HTR-8/SVneo (cell line): ENCODE measurements at regions not wholly inside any gene's neighbourhood (a gene's known extent, or its start where the extent isn't known, plus 50 kb on each side); places are given as distances from the start of the nearest gene placed in this dataset.
"Not testable (repeated sequence)": the region's sequence is repeated elsewhere in the genome, so short reads cannot be mapped to it uniquely, and the experiment has no call there.

Source experiments
- DNase-seq: peaks from one replicate; pipeline ENCODE4 v3.0.0; 2011; ENCODE audit warnings: low spot score, mixed read lengths; ENCODE audit not compliant: insufficient read length
- FAIRE-seq: peaks from 2 replicates; lab custom pipeline; 2011; peaks lifted over from hg19 to GRCh38; lab: Jason Lieb, UNC

DNA sequence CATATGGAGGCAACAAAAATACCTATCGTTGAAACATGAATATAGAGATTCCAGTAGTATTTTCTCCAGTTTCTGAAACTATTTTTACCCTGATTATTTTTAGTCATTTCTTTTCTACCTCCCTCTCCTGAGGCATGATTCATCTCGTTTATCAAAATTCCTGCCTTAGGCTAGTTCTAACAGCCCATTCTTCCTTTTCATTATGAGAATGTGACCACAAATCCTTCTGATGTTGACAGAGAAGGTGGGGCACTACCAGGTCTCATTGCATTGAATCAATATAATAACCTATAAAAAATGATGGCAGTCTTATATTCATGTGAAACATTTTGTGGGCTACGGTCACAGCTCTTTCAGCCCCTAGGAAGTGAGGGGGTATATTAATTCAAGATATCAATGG, 406.5 kb upstream of the UBE2E3 start:
- DNase-seq, result peak; percentile 15
- no peak for FAIRE-seq

GRCh38 chr2:180572346-180572745, 408.1 kb upstream of the UBE2E3 start:
- DNase-seq (no peak), FAIRE-seq (no peak)

GRCh38 chr2:180571559-180571958, 408.8 kb upstream of the UBE2E3 start:
- no peak for DNase-seq
- no peak for FAIRE-seq

GRCh38 chr2:180570864-180571263, 409.5 kb upstream of the UBE2E3 start:
- FAIRE-seq (no peak), DNase-seq (no peak)

DNA sequence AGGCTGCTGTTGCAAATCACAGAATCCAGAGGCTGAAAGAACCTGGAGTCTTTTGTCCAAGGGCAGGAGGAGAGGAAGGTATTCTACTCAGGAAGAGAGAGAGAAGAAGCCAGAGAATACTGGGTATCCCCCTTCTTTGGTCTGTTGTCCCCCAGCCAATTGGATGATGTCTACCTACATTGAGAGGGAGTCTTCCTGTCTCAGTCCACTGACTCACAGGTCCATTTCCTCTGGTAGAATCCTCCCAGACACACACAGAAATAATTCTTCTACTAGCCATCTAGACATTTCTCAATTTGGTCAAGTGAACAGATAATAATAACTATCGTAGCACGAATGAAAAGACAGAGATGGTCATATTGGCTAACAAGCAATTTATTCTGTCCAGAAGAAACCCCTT, 416.4 kb upstream of the UBE2E3 start:
- DNase-seq (no peak), FAIRE-seq (no peak)

GRCh38 chr2:180562378-180562777, 418.0 kb upstream of the UBE2E3 start:
- DNase-seq (no peak), FAIRE-seq (no peak)

GRCh38 chr2:180559771-180560170, 420.6 kb upstream of the UBE2E3 start:
- DNase-seq (no peak), FAIRE-seq (no peak)

DNA sequence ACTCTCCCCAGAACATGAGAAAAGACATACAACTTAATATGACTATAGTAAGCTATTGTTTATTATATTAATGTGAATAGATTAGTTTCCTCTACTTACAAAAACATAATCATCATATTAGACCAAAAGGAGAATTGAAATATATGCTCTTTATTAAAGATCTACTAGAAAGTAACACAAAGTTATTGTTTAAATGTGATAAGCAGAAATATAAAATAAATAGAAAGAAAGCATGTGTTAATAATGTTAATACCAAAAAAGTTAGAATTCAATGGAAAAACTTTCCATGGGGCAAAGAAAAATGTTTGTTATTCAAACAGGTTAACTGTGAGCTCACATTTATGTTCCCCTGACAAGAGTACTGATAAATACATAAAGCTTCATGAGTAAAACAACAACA, 421.4 kb upstream of the UBE2E3 start:
- DNase-seq (no peak), FAIRE-seq (no peak)

- DNase-seq (no peak), FAIRE-seq (no peak)
Observed at GRCh38 chr2:180555391-180555965, 424.9 kb upstream of the UBE2E3 start.

GRCh38 chr2:180554330-180554729, 426.1 kb upstream of the UBE2E3 start:
- no peak for DNase-seq
- no peak for FAIRE-seq

GRCh38 chr2:180553094-180553715, 427.2 kb upstream of the UBE2E3 start:
- FAIRE-seq, result no peak
- no peak for DNase-seq

DNA sequence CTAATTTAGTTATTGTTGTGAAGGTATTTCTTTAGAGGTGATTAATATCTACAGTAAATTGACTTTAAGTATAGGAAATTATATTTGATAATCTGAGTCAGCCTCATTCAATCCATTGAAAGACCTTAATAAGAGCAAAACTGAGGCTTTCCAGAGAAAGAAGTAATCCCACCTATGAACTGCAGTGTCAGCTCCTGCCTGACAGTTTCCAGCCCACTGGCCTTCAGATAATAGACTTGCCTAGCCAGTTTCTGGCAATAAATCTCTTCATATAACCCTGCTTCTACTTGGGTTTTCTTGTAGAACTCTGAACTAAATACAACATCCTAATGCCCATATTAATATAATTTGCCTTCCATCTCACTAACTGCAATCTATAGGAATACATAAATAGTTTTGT, 437.9 kb upstream of the UBE2E3 start:
- DNase-seq (no peak), FAIRE-seq (no peak)

DNA sequence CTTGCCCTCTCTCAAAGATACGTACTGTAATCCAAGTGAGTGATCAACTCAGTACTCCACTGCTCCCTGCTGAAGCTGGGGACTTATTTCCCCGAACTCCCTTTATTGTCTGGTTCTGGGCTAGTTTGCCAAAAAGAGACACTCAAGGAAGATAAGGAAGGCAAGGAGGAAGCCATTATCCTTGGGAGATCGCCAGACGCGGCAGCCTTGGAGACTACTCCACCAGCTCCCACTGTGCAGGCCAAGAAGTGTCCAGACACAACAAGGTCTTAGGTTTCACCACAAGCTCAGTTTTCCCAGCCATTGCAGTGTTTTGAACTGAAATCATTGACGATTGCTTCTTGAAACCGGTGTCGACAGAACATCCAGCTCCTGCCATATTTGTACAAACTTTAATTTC, 439.6 kb upstream of the UBE2E3 start:
- DNase-seq, result no peak
- FAIRE-seq, result no peak

- DNase-seq (no peak), FAIRE-seq (no peak)
Observed at GRCh38 chr2:180539541-180539940, 440.9 kb upstream of the UBE2E3 start.

DNA sequence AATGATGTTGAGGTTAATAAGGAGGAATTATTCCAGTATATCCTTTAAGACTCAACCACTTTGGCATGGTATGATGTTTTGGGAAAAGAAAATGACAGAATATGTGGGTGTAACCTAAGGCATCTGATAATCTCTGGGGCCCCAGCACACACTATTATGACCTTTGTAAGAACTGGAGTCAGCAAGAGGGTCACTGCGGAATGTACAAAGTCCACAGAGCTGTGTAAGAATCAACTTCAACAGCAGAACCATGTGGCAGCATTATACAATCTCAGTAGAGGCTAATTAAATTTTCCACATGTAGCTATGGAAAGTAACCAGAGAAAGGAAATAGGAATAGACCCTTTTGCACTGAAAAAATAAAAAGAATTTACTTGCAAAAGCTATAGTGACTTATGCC, 445.1 kb upstream of the UBE2E3 start:
- DNase-seq (no peak), FAIRE-seq (no peak)

DNA sequence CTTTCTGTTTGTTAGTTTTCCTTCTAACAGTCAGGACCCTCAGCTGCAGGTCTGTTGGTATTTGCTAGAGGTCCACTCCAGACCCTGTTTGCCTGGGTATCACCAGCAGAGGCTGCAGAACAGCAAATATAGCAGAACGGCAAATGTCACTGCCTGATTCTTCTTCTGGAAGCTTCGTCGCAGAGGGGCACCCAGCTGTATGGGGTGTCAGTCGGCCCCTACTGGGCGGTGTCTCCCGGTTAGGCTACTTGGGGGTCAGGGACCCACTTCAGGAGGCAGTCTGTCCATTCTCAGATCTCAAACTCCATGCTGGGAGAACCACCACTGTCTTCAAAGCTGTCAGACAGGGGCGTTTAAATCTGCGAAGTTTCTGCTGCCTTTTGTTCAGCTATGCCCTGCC, 448.6 kb upstream of the UBE2E3 start:
- DNase-seq, FAIRE-seq: not testable (repeated sequence)

GRCh38 chr2:180524499-180524898, 455.9 kb upstream of the UBE2E3 start:
- FAIRE-seq (no peak), DNase-seq (no peak)

DNA sequence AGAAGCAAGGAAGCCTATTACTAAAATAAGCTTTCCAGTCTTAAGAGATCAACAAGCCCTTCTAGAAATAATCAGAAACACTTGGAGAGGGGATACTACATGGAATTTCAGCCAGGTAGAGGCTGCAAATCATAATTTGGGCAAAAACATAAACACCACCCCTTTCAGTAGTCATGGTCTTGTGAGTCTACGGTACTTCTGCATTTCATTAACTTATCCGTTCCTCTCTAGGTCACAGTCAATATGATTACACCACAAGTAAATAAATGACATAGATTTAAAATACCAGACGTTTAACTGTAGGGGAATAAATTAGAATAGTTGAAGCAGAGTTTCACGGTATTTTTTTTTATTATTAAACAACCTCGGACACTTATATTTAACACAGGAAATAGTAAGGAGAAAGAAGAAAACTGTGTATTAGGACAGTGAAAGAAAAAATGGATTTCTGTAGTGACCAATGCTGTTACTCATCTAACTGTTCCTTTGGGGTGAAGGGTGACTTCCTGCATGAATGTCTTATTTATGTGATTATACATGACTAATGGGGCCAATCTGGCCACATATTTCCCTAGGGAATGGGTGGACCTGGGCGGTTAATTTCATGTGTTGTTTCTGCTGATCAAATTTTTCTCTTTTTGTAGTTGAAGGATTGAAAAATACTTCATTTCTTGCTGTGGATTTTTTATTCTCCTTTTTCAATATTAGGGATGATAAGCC, 456.6 kb upstream of the UBE2E3 start:
- FAIRE-seq (no peak), DNase-seq (peak; percentile 35)

DNA sequence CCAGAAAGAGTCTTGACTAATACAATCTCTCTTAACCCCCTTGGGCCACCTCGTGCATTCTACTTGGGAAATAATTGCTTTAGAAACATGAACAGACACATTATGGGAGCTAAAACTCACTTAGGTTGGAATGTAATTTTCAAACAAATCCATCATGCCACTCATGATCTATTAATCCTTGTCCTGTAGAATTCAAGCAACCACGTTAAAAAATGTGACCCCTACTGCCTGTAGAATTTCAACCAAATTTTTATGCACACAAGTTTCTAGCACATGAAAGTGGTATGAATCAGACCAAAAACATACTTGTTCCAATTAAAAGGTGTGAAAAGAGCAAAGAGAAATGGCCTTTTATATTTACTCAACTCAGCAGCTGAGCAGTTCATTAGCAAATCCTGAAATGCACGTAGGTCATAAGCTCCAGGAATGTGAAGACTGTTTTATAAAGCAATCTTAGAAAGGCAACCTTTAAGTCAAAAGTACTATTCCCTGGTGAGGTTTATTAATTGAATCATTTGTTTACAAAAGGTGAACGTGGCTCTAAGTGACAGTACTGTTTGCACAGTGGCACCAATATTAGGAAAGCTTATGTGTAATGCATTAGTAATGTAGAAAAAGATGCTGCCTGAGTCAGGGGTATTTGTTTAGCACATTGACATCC, 459.4 kb upstream of the UBE2E3 start:
- DNase-seq (no peak), FAIRE-seq (no peak)

GRCh38 chr2:180520206-180520605, 460.2 kb upstream of the UBE2E3 start:
- no peak for DNase-seq
- FAIRE-seq, result no peak

DNA sequence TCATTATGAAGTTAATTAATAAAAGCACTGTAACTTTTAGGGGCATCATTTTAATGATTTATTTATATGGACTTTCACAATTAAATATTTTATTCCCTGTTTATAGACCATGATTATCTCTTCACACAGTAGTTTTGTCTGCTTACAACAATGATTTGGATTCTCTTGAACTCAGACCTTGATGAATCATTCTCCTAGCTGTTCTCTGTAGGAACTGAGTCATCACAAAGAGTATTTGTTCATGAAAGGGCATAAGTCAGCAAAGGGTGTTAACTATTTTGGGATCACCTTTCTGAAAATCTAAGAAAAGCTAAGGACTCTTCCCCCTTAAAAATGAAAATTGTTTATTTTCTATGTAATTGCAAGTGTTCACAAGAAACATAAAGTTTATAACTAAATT, 461.1 kb upstream of the UBE2E3 start:
- no peak for FAIRE-seq
- no peak for DNase-seq
